Stimulated activated naive CD8-positive, alpha-beta T cell treated with anti-CD3 and anti-CD28 coated beads, Interleukin-15, Interleukin-2, amounts not matched to agents 100 U/mL and 50 U/mL, for 24 hours (primary cell): ENCODE measurements at regions not wholly inside any gene's neighbourhood (a gene's known extent, or its start where the extent isn't known, plus 50 kb on each side); places are given as distances from the start of the nearest gene placed in this dataset.

Experiments used
- ATAC-seq: fragments of 150-1000 bp; cut with Tn5 transposase; one replicate; pipeline ENCODE4 v1.10.0; 2021
- DNase-seq: peaks from one replicate; pipeline ENCODE4 v3.0.0; 2021

- ATAC-seq (no peak), DNase-seq (no peak)
These were observed 1539.5 kb upstream of the CELF4 start for GRCh38 chr18:39105104-39105503.

GRCh38 chr18:39072970-39073369 lies 1507.4 kb upstream of the CELF4 start:
- ATAC-seq (no peak), DNase-seq (no peak)

DNA sequence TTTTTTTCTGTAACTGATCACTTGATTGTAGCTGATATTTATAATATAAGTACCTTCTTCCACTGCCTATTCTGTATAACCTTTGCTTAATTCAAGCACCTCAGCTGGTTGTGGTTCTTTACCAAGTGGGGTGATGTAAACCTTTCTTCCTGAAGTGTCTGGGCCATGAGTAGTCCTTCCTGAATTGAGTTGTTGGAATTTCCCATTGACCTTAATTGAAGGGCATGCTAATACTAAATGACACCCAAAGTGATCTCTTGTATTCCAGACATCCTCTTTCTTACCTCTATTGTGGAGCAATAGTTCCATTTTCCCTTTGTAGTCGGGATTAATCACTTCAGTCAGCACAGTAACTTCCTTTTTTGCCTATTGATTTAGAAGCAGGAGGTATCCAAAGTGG lies 1496.8 kb upstream of the CELF4 start:
- no peak for DNase-seq
- no peak for ATAC-seq

GRCh38 chr18:39058386-39059000 lies 1492.9 kb upstream of the CELF4 start:
- no peak for DNase-seq
- ATAC-seq, result no peak

DNA sequence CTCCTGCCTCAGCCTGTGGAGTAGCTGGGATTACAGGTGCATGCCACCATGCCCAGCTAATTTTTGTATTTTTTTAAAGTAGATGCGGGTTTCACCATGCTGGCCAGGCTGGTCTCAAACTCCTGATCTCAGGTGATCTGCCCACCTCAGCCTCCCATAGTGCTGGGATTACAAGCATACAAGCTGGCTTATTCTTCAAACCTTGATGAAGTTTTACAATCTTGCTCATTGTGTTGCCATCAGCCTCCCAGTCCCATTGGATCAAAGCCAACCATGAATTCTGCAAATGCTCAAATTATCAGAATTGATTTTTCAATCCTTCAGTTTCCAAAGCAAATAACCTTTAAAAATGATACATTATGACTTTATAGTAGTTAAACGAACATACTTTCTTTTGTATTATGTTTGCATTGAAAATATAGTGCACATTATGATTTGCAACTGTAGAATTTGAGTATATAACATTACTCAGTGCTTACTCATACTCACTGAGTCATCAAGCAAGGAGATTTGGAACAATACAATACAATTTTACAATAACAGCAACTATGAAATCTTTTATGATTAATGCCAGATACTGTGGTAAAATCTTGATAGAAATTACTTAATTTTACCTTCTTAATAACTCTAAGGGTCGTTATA lies 1491.9 kb upstream of the CELF4 start:
- ATAC-seq (no peak), DNase-seq (no peak)

DNA sequence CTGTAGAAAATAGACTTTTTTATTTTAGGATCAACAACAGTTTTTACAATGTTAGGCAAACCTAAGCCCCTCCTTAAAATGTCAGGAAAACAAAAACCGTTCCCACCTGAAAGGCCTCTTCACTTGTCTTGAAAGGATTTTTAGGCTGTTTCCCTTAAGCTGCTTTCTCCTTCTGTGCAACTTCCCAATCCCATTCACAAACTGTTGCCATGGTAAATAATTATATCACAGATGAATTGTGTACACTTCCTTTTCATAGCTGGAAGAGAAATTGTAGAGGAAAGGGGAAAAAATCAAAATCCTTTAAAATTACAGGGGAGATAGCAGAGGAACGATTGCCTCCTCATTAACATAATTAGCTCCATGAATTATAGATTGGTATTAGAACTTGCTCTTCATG lies 1488.0 kb upstream of the CELF4 start:
- DNase-seq (no peak), ATAC-seq (no peak)

DNA sequence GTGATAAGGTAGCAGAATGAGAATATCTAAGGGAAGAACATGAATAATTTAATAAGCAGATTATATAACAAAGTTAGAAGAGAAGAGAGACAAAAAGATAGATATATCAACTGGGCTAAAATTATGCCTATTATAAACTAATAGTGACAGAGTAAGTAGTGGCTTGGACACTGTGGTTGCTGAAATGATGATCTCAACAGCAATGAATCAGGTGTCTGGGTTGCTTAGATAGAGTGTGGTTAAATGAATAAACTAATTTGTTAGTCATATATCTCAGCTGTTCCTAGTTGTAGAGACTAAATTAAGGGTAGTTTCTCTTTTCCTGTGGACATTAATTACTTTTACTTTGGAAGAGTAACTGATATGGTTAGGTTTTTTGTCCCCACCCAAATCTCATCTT lies 1485.4 kb upstream of the CELF4 start:
- ATAC-seq (no peak), DNase-seq (no peak)

DNA sequence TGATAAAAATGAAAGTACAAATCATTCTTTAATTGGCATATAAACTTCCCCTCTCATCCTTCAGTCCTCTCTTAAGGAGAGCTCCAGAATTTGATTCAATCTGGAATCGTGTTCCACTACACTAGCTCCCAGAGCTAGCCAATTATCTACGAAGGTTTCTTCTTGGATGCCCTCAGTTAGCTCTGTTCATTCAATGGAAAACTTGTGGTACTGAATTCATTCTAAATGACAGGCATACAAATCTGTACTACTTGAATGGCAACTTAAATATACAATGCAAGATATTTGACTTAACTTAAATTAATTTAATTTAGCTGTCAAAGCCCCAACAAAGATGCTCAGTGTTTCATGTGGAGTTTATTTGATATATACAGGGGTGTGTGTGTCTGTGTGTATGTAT lies 1474.2 kb upstream of the CELF4 start:
- DNase-seq, result no peak
- ATAC-seq, result no peak

GRCh38 chr18:39037925-39038324 lies 1472.3 kb upstream of the CELF4 start:
- ATAC-seq (no peak), DNase-seq (no peak)

GRCh38 chr18:39033312-39033711 lies 1467.7 kb upstream of the CELF4 start:
- ATAC-seq, result no peak
- DNase-seq, result no peak

- no peak for ATAC-seq
- no peak for DNase-seq
These were observed 1466.0 kb upstream of the CELF4 start for GRCh38 chr18:39031647-39032046.

- ATAC-seq (no peak), DNase-seq (no peak)
These were observed 1464.6 kb upstream of the CELF4 start for GRCh38 chr18:39030124-39030655.

- DNase-seq (no peak), ATAC-seq (no peak)
These were observed 1459.9 kb upstream of the CELF4 start for GRCh38 chr18:39025531-39025930.

- no peak for ATAC-seq
- DNase-seq, result no peak
These were observed 1454.4 kb upstream of the CELF4 start for GRCh38 chr18:39019989-39020388.

DNA sequence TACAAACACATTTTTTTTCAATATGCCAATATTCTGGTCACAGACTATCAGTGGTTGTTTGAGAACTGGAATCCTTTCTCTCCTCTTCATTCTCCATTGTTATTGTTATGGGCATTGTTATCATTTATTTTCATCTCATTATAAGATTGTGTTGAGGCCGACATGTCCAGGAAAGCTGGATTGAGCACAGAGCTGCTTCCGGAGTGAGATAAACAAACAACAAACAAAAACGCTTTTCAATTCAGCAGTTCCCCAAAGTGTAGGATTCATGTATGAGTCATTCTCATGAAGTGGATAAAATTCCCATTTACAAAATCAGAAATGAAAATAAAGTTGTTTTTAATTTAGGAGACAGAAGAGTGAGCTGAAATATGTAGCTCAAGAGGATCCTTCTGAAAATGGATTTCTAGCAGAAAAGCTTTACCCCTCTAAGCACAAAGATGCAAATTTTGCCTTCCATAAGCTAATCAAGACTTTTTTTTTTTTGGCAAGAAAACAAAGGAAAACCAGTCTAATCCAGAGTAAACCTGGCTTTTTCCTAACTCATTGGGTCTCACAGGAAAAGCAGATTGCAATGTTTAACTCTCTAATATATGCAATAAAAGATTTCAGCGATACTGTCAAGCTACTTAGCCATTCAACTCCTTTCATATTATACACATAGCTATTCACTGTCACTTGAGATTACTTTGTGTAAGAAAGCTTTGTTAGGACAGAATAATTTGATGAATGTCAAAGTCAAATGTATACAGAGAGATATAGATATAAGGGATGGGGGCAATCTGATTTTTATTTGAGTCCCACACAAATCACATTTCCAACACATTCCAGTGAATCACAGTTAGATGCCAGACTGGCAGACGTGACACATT lies 1441.7 kb upstream of the CELF4 start:
- ATAC-seq (no peak), DNase-seq (no peak)

DNA sequence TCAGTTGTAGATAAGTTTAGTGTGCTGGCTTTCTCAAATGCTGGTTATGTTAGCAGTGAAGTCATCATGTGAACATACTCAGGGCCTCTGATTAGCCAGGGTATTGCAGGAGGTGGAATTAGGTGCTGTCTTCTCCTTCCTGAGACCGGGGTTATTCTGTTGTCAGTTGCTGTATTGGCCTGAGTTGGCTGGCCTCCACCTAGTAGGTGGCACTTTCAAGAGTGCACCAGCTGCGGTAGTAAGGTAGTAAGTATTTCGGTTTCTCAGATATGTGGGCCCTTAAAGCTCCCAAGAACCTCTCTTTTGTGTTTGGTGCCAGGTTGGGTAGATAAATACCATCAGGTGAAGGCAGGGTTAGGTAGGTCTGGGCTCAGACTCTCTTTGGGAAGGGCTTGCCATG lies 1430.5 kb upstream of the CELF4 start:
- ATAC-seq (no peak), DNase-seq (no peak)

DNA sequence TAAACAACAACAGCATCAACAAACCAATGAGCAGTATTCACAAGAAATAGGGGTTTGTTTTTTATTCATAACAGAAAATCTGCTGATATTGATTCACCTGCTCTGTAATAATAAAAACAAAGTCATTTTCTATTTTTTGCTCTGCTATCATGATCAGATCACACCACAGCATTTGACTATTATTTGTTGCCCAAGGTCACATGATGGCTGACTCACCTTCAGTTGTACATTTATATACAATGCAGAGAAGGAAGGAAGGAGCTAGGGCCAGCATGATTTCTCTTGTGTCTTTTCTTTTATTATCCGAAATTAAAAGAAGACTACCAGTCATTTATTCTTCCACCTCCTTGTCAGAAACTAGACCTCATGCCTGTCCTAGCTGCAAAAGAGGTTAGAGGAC lies 1427.7 kb upstream of the CELF4 start:
- no peak for DNase-seq
- ATAC-seq, result no peak

- DNase-seq, result no peak
- ATAC-seq, result no peak
These were observed 1419.4 kb upstream of the CELF4 start for GRCh38 chr18:38984968-38985367.

DNA sequence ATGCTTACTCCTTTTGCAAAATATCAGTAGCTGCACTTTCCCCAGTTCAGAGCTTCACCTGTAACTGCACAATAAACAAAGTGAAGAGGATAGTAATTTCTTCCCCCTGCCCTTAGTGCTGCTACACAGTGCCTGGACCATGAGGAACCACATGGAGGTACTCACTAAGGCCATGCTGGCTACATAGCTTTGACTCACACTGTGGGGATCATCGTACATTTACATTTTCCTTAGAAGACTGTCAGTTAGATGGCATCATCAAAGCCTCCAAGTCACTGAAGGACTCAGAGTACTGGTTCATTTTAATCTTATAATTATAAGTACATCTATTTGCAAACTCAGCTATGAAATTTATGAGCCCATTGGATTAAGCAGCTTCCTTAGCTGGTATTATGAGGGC lies 1416.5 kb upstream of the CELF4 start:
- DNase-seq (no peak), ATAC-seq (no peak)

DNA sequence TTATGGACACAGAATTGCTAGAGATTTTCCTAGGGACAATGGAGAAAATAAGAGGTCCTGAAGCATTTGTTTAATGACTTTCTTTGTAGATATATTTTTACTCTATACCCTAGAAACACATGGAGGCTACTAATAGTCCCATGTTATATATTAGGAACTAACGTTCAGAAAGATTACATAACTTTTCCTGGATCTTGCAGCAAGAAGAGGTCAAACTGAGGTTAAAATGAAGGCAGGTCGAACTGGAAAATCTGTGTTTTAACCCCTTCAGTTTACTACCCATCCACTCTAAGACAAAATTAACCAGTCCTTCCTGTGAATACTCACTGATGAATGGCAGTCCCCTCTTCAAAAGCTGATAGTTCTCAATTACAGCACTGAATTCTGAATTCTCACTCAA lies 1415.8 kb upstream of the CELF4 start:
- no peak for ATAC-seq
- no peak for DNase-seq

GRCh38 chr18:38980420-38980819 lies 1414.8 kb upstream of the CELF4 start:
- ATAC-seq (no peak), DNase-seq (no peak)

DNA sequence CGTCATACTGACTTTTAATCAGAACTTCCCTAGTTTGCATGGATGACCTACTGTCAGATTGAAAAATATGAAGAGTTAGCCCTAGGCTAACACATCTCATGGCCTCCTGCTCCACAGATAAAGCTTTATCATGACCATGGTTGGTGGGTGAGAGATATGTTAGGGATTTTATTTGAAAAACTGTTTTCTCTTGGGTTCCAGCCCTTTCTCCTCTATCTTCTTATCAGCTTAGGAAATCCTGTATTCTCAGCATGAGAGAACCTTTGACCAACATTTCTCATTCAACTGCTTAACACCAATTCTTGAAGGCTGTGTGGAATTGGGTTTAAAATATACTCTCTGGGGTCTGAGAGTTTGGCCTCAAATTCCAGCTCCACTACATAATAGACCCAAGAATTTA lies 1407.0 kb upstream of the CELF4 start:
- ATAC-seq, result no peak

DNA sequence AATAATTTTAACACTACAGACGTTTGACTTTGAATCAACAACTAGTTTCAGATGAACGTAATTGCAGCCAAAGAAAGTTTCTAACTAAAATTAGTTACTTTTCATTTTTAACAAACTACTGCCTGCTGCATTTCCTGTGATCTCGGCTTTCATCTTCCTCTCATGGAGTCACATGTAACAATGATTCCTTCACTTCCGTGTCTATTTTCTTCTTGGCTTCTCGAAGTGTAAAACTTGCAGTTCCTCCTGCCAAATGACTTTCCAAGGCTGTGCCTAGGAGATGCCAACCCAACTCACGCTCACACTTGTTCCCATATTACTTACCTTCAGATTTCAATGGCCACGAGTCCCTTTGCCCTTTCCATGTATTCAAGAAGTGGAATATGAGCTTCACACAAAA lies 1406.3 kb upstream of the CELF4 start:
- DNase-seq (no peak), ATAC-seq (no peak)

More for the DNA sequence above, 1407.0 kb upstream of the CELF4 start:
- no peak for DNase-seq
